ENCODE measurements at regions not wholly inside any gene's neighbourhood (a gene's known extent, or its start where the extent isn't known, plus 50 kb on each side); places are given as distances from the start of the nearest gene placed in this dataset.

- DNase-seq (ENCODE audit: low spot score), result no peak
- in situ Hi-C loops (cut with HindIII; ENCODE audit: low sequenced_read_pairs), result no loop called here
These were observed 557.0 kb downstream of the SLC6A15 start for GRCh38 chr12:84355561-84355960.

GRCh38 chr12:84348582-84348981 is 564.0 kb downstream of the SLC6A15 start:
- DNase-seq (ENCODE audit: low spot score), result no peak
- in situ Hi-C loops (cut with HindIII; ENCODE audit: low sequenced_read_pairs), result no loop called here

- DNase-seq (ENCODE audit: low spot score), result no peak
- in situ Hi-C loops (cut with HindIII; ENCODE audit: low sequenced_read_pairs), result no loop called here
These were observed 571.0 kb downstream of the SLC6A15 start for GRCh38 chr12:84341467-84342193.

GRCh38 chr12:84336231-84336630 is 576.4 kb downstream of the SLC6A15 start:
- DNase-seq (ENCODE audit: low spot score), result no peak
- in situ Hi-C loops (cut with HindIII; ENCODE audit: low sequenced_read_pairs), result no loop called here

GRCh38 chr12:84329938-84330337 is 582.7 kb downstream of the SLC6A15 start:
- DNase-seq (ENCODE audit: low spot score), result no peak
- in situ Hi-C loops (cut with HindIII; ENCODE audit: low sequenced_read_pairs), result no loop called here

- no peak for DNase-seq (ENCODE audit: low spot score)
- in situ Hi-C loops (cut with HindIII; ENCODE audit: low sequenced_read_pairs), result no loop called here
These were observed 596.7 kb downstream of the SLC6A15 start for GRCh38 chr12:84315926-84316325.

- DNase-seq (ENCODE audit: low spot score), result no peak
- in situ Hi-C loops (cut with HindIII; ENCODE audit: low sequenced_read_pairs), result no loop called here
These were observed 599.3 kb downstream of the SLC6A15 start for GRCh38 chr12:84313323-84313675.

GRCh38 chr12:84308211-84308610 is 604.4 kb downstream of the SLC6A15 start:
- in situ Hi-C loops (cut with HindIII; ENCODE audit: low sequenced_read_pairs), result no loop called here
- peak; percentile 7 for DNase-seq (ENCODE audit: low spot score)

- DNase-seq (ENCODE audit: low spot score), result no peak
- in situ Hi-C loops (cut with HindIII; ENCODE audit: low sequenced_read_pairs), result no loop called here
These were observed 607.5 kb downstream of the SLC6A15 start for GRCh38 chr12:84305144-84305543.

GRCh38 chr12:84294246-84294645 is 618.4 kb downstream of the SLC6A15 start:
- DNase-seq (ENCODE audit: low spot score), result no peak
- in situ Hi-C loops (cut with HindIII; ENCODE audit: low sequenced_read_pairs), result no loop called here

- in situ Hi-C loops (cut with HindIII; ENCODE audit: low sequenced_read_pairs), result no loop called here
- no peak for DNase-seq (ENCODE audit: low spot score)
These were observed 622.4 kb downstream of the SLC6A15 start for GRCh38 chr12:84290168-84290567.

- in situ Hi-C loops (cut with HindIII; ENCODE audit: low sequenced_read_pairs), result no loop called here
- DNase-seq (ENCODE audit: low spot score), result no peak
These were observed 634.6 kb downstream of the SLC6A15 start for GRCh38 chr12:84277986-84278385.

- no peak for DNase-seq (ENCODE audit: low spot score)
- in situ Hi-C loops (cut with HindIII; ENCODE audit: low sequenced_read_pairs), result no loop called here
These were observed 636.4 kb downstream of the SLC6A15 start for GRCh38 chr12:84276215-84276614.

GRCh38 chr12:84272324-84272723 is 640.3 kb downstream of the SLC6A15 start:
- in situ Hi-C loops (cut with HindIII; ENCODE audit: low sequenced_read_pairs), result no loop called here
- no peak for DNase-seq (ENCODE audit: low spot score)

- no peak for DNase-seq (ENCODE audit: low spot score)
- in situ Hi-C loops (cut with HindIII; ENCODE audit: low sequenced_read_pairs), result no loop called here
These were observed 642.0 kb downstream of the SLC6A15 start for GRCh38 chr12:84270470-84271140.

- DNase-seq (ENCODE audit: low spot score), result no peak
- in situ Hi-C loops (cut with HindIII; ENCODE audit: low sequenced_read_pairs), result no loop called here
These were observed 664.7 kb downstream of the SLC6A15 start for GRCh38 chr12:84247931-84248330.

GRCh38 chr12:84243686-84244085 is 668.9 kb downstream of the SLC6A15 start:
- in situ Hi-C loops (cut with HindIII; ENCODE audit: low sequenced_read_pairs), result no loop called here
- DNase-seq (ENCODE audit: low spot score), result no peak

GRCh38 chr12:84222841-84223240 is 689.8 kb downstream of the SLC6A15 start:
- in situ Hi-C loops (cut with HindIII; ENCODE audit: low sequenced_read_pairs), result no loop called here
- DNase-seq (ENCODE audit: low spot score), result no peak

GRCh38 chr12:84218406-84218805 is 694.2 kb downstream of the SLC6A15 start:
- in situ Hi-C loops (cut with HindIII; ENCODE audit: low sequenced_read_pairs), result no loop called here

GRCh38 chr12:84201976-84202375 is 710.6 kb downstream of the SLC6A15 start:
- in situ Hi-C loops (cut with HindIII; ENCODE audit: low sequenced_read_pairs), result no loop called here
- DNase-seq (ENCODE audit: low spot score), result no peak

More at GRCh38 chr12:84218406-84218805, 694.2 kb downstream of the SLC6A15 start:
- no peak for DNase-seq (ENCODE audit: low spot score)

Measured in G401 (cell line).